ENCODE measurements at regions not wholly inside any gene's neighbourhood (a gene's known extent, or its start where the extent isn't known, plus 50 kb on each side); places are given as distances from the start of the nearest gene placed in this dataset.
"Not testable (repeated sequence)": the region's sequence is repeated elsewhere in the genome, so short reads cannot be mapped to it uniquely, and the experiment has no call there.

GRCh38 chr1:14261395-14261794, 337.1 kb upstream of the KAZN start:
- no peak overlapping the region for H3K4me3 Mint-ChIP-seq
- H3K9me3 Mint-ChIP-seq = no peaks in the 10 kb centered on the region
- no peak overlapping the region for H3K27ac Mint-ChIP-seq
- H3K4me1 Mint-ChIP-seq = no peaks in the 10 kb centered on the region
- no peak for ATAC-seq
- DNase-seq = no peak
- H3K27me3 Mint-ChIP-seq = peaks cover 9% of the 10 kb centered on the region

DNA sequence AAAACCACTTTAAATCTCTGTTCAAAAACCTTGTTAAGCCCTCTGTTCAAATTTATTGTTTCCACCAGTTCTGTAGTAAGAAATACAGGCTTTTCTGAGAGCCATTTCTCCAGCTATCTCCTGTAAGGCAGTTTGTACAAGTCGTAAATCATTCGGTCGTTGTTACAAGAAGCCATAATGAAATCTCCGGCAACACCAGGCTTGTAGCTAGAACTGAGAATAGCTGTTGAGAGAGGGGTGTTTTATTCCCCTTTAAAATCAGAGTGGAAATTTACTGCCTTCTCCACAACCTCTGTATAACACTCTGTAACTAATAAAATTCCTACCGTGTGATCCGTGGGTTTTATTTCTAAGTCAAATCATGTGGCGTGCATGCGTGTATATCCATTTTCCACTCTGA, 335.8 kb upstream of the KAZN start:
- H3K27me3 Mint-ChIP-seq = peaks cover 9% of the 10 kb centered on the region
- no peaks in the 10 kb centered on the region for H3K9me3 Mint-ChIP-seq
- ATAC-seq (no peak), DNase-seq (no peak)
- no peak overlapping the region for H3K27ac Mint-ChIP-seq
- no peak overlapping the region for H3K4me3 Mint-ChIP-seq
- no peaks in the 10 kb centered on the region for H3K4me1 Mint-ChIP-seq

DNA sequence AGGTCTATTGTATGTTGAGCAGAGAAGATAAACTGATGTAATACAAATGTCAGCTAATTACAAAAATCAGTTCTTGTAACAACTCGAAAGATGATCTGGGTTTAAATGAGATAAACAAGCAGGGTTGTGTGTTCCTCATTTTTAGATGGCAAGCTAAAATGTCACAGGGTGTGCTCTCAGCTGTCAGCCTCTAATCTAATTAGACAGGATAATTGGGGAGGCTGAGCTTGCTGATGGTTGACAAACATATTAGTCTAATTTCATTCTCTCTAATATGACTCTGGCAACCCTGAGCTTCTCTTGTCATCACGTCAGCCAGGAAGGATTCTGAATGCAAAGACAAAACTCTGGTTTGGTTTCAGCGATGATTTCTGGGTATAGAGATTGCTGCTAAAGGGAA, 335.3 kb upstream of the KAZN start:
- Mint-ChIP-seq H3K9me3 (no peaks in the 10 kb centered on the region), H3K4me1 (no peaks in the 10 kb centered on the region), H3K27ac (no peak overlapping the region), H3K27me3 (peaks cover 9% of the 10 kb centered on the region), H3K4me3 (no peak overlapping the region)
- ATAC-seq (no peak), DNase-seq (no peak)

DNA sequence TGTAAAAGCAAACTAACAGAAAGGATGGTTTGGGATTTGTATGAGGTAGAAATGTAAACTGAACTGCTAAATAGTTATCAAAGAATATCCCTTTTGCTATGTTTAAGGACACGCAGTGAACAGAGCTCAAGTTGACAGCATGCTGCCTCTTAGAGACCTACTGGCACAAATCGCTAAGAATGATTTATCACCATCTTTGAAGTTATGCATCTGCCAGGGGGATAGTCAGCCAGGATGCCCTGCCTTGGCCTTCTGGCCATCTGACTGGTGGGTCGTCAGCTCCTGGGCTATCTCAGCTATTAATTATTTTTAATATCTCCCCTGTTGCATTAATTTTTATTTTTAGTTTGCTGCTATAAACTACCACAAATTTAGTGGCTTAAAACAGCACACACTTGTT, 334.8 kb upstream of the KAZN start:
- peak overlapping the region in 1 of 2 donors; percentile 30 for H3K27ac Mint-ChIP-seq
- no peak overlapping the region for H3K4me3 Mint-ChIP-seq
- no peak for ATAC-seq
- H3K9me3 Mint-ChIP-seq = no peaks in the 10 kb centered on the region
- H3K27me3 Mint-ChIP-seq = peaks cover 9% of the 10 kb centered on the region
- H3K4me1 Mint-ChIP-seq = no peaks in the 10 kb centered on the region
- no peak for DNase-seq

DNA sequence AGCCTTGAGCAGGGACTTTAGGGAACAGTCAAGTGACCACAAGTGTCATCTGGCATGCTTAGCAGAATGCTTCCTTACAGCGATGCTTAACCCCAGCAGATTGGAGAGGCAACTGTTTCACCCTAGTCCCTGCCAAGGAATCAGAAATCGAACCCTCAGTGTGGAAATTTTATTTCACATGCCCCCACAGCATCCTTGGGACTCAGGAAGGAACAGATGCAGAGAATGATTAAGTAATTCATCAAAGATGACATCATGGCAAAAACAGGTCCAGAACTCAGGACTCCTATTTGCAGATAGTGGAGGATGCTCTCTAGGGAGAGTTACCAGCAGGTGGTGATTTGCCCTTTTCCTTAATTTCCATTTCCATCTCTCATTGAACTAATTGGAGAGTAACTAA, 333.0 kb upstream of the KAZN start:
- ATAC-seq = no peak
- no peak for DNase-seq

DNA sequence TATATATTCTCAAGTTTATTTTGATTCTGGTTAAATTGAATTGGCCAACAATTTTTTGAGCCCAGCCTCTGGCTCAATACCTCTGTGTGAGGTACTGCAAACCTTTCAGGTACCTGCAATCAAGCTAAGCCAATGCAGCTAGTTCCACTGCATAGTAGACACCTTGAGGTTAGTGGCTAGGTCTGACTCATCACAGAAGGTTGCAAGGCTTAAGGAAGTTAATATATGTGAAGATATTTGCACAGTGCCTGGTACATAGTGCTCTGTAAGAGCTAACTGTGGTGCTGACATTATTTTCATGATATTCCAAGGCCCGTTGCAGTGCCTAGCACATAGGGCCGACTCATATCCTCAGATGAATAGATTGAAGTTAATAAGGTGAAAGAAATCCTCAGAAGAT, 330.5 kb upstream of the KAZN start:
- H3K27me3 Mint-ChIP-seq = peaks cover 2% of the 10 kb centered on the region
- ATAC-seq (no peak), DNase-seq (no peak)
- no peak overlapping the region for H3K27ac Mint-ChIP-seq
- H3K4me3 Mint-ChIP-seq = no peak overlapping the region
- no peaks in the 10 kb centered on the region for H3K9me3 Mint-ChIP-seq
- H3K4me1 Mint-ChIP-seq = no peaks in the 10 kb centered on the region

More for the DNA sequence above, 333.0 kb upstream of the KAZN start:
- Mint-ChIP-seq H3K4me1 (no peaks in the 10 kb centered on the region), H3K27me3 (peaks cover 9% of the 10 kb centered on the region), H3K4me3 (no peak overlapping the region), H3K27ac (no peak overlapping the region), H3K9me3 (no peaks in the 10 kb centered on the region)

DNA sequence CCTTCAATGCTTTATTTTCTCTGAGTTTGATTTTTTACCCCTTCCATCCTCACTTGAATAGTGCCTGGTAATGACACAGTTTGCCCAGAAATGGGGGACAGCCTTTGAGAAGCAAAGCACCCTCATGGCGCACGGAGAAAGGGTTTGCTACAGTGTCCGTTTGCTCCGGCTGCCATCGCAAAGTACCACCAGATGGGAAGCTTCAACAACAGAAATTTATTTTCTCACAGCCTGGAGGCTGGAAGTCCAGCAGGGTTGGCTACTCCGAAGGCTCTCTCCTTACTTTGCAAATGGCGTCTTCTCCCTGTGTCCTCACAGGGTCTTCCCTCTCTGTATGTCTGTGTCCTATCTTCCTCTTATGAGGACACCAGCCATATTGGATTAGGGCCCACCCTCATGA, 327.7 kb upstream of the KAZN start:
- no peak overlapping the region for H3K4me3 Mint-ChIP-seq
- H3K27me3 Mint-ChIP-seq = no peaks in the 10 kb centered on the region
- H3K4me1 Mint-ChIP-seq = no peaks in the 10 kb centered on the region

GRCh38 chr1:14273811-14274210, 324.7 kb upstream of the KAZN start:
- H3K4me1 Mint-ChIP-seq = no peaks in the 10 kb centered on the region
- H3K9me3 Mint-ChIP-seq = no peaks in the 10 kb centered on the region
- no peaks in the 10 kb centered on the region for H3K27me3 Mint-ChIP-seq
- DNase-seq (no peak), ATAC-seq (no peak)
- H3K4me3 Mint-ChIP-seq = no peak overlapping the region
- H3K27ac Mint-ChIP-seq = no peak overlapping the region

More for the DNA sequence above, 327.7 kb upstream of the KAZN start:
- ATAC-seq (no peak), DNase-seq (no peak)
- Mint-ChIP-seq H3K27ac (no peak overlapping the region), H3K9me3 (no peaks in the 10 kb centered on the region)

- not testable (repeated sequence) for ATAC-seq, H3K9me3 Mint-ChIP-seq, H3K4me1 Mint-ChIP-seq, DNase-seq, H3K4me3 Mint-ChIP-seq, H3K27me3 Mint-ChIP-seq, H3K27ac Mint-ChIP-seq
These were observed 318.6 kb upstream of the KAZN start for GRCh38 chr1:14279891-14280290.

- H3K27me3 Mint-ChIP-seq = no peaks in the 10 kb centered on the region
- ATAC-seq (no peak), DNase-seq (no peak)
- H3K9me3 Mint-ChIP-seq = peaks cover 0 to 2% of the 10 kb centered on the region in 2 donors
- no peaks in the 10 kb centered on the region for H3K4me1 Mint-ChIP-seq
- no peak overlapping the region for H3K4me3 Mint-ChIP-seq
- H3K27ac Mint-ChIP-seq = no peak overlapping the region
These were observed 317.6 kb upstream of the KAZN start for GRCh38 chr1:14280909-14281308.

GRCh38 chr1:14281412-14281811, 317.1 kb upstream of the KAZN start:
- ATAC-seq (no peak), DNase-seq (no peak)
- Mint-ChIP-seq H3K4me3 (no peak overlapping the region), H3K4me1 (no peaks in the 10 kb centered on the region), H3K27ac (no peak overlapping the region), H3K9me3 (peaks cover 0 to 7% of the 10 kb centered on the region in 2 donors), H3K27me3 (no peaks in the 10 kb centered on the region)

- Mint-ChIP-seq H3K9me3 (peaks cover 0 to 7% of the 10 kb centered on the region in 2 donors), H3K27me3 (no peaks in the 10 kb centered on the region), H3K27ac (no peak overlapping the region), H3K4me3 (no peak overlapping the region), H3K4me1 (no peaks in the 10 kb centered on the region)
- DNase-seq = no peak
- no peak for ATAC-seq
These were observed 315.8 kb upstream of the KAZN start for GRCh38 chr1:14282707-14283106.

DNA sequence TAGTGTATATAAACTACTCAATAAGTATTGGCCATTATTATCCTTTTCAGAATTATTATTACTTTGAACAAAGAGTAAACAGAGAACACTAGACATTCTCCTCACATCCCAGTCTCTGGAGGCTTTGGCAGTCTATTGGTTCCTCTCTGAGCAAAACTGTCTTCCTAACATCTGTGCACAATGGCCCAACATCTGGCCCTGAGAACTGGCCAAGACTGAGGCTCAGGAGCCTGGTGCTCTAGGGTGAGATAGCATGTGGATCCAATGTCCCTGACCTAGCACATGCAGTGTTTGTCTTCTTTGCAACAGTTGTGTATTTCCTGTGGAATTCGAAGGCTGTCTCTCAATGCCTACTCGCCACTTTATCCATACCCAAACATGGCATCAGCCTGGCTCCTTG, 313.2 kb upstream of the KAZN start:
- Mint-ChIP-seq H3K4me3 (no peak overlapping the region), H3K9me3 (peaks cover 3 to 7% of the 10 kb centered on the region in 2 donors), H3K27ac (no peak overlapping the region), H3K4me1 (no peaks in the 10 kb centered on the region), H3K27me3 (no peaks in the 10 kb centered on the region)
- DNase-seq (no peak), ATAC-seq (no peak)

DNA sequence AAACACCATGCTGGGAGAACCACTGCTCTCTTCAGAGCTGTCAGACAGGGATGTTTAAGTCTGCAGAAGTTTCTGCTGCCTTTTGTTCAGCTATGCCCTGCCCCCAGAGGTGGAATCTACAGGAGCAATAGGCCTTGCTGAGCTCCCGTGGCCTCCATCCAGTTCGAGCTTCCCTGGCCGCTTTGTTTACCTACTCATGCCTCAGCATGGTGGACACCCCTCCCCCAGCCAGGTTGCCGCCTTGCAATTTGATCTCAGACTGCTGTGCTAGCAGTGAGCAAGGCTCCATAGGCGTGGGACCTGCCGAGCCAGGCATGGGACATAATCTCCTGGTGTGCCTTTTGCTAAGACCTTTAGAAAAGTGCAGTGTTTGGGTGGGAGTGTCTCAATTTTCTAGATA, 307.3 kb upstream of the KAZN start:
- not testable (repeated sequence) for H3K27ac Mint-ChIP-seq, DNase-seq, H3K27me3 Mint-ChIP-seq, ATAC-seq, H3K9me3 Mint-ChIP-seq, H3K4me1 Mint-ChIP-seq, H3K4me3 Mint-ChIP-seq

DNA sequence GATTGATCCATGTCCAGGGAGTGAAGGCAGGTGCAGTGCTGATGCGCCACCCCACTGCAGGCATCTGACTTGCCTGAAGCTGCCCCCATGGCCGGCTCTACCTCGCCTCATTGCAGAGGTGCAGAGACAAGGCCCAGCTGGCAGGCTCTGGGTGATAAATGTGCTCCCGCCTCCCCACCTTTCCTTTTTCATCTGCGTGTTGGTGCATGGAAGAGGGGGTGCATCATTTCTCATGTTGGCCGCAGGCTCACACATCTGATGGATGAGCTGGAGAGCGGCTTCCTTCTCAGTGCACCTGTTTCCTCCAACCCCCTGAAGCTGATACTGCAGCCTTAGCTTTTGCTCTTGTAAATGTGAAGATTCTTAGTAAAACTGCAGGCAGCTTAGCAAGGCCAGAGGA, 306.0 kb upstream of the KAZN start:
- no peak overlapping the region for H3K4me3 Mint-ChIP-seq
- H3K4me1 Mint-ChIP-seq = no peaks in the 10 kb centered on the region
- H3K27me3 Mint-ChIP-seq = no peaks in the 10 kb centered on the region
- H3K9me3 Mint-ChIP-seq = peaks cover 0 to 5% of the 10 kb centered on the region in 2 donors
- H3K27ac Mint-ChIP-seq = no peak overlapping the region
- no peak for ATAC-seq
- no peak for DNase-seq

- Mint-ChIP-seq H3K4me3 (no peak overlapping the region), H3K27me3 (no peaks in the 10 kb centered on the region)
- no peak for ATAC-seq
These were observed 304.5 kb upstream of the KAZN start for GRCh38 chr1:14294006-14294405.

GRCh38 chr1:14294860-14295536, 303.5 kb upstream of the KAZN start:
- Mint-ChIP-seq H3K9me3 (peaks cover 0 to 5% of the 10 kb centered on the region in 2 donors), H3K4me3 (no peak overlapping the region), H3K4me1 (no peaks in the 10 kb centered on the region), H3K27ac (no peak overlapping the region), H3K27me3 (no peaks in the 10 kb centered on the region)
- no peak for DNase-seq
- ATAC-seq = no peak

More at GRCh38 chr1:14294006-14294405, 304.5 kb upstream of the KAZN start:
- H3K9me3 Mint-ChIP-seq = peaks cover 0 to 5% of the 10 kb centered on the region in 2 donors
- no peaks in the 10 kb centered on the region for H3K4me1 Mint-ChIP-seq
- H3K27ac Mint-ChIP-seq = no peak overlapping the region
- no peak for DNase-seq
